Naive thymus-derived CD4-positive, alpha-beta T cell (primary cell): ENCODE measurements at regions not wholly inside any gene's neighbourhood (a gene's known extent, or its start where the extent isn't known, plus 50 kb on each side); places are given as distances from the start of the nearest gene placed in this dataset.

Experiments
- ATAC-seq: fragments of 150-1000 bp; cut with Tn5 transposase; 2 replicates; pipeline ENCODE4 v1.10.0; 2021; ENCODE audit warnings: mild to moderate bottlenecking, moderate library complexity
- CTCF ChIA-PET: fragments of 350-600 bp; sonication (Branson Sonifier 250); formaldehyde crosslinking; loops from one replicate; lab custom pipeline; 2021; ENCODE audit warnings: antibody characterized with exemption; lab: Charles Lee
- POLR2A ChIA-PET: fragments of 350-600 bp; sonication (Branson Sonifier 250); formaldehyde crosslinking; loops from one replicate; lab custom pipeline; 2021; ENCODE audit warnings: antibody characterized with exemption, inconsistent platforms; lab: Charles Lee
- DNase-seq, 9 donors: peaks; one replicate each; pipeline versions ENCODE4 v3.0.0 to v3.0.0-alpha.2; 2020 to 2022; ENCODE audit warnings: mixed read lengths in 1 of 9
- H3K27ac ChIP-seq: one replicate; pipeline ENCODE4 v1.7.0; 2013; ENCODE audit warnings: mild to moderate bottlenecking, low read depth, low read length, moderate library complexity
- H3K27me3 ChIP-seq, 2 donors: one replicate each; pipeline ENCODE4 v1.7.0; 2013; ENCODE audit warnings: low read length in 2 of 2, mild to moderate bottlenecking in 2 of 2, moderate library complexity in 2 of 2; ENCODE audit not compliant: control insufficient read depth in 2 of 2, insufficient read depth in 2 of 2
- H3K36me3 ChIP-seq, 3 experiments: 1 replicate in 2 of 3; 2 replicates in 1 of 3; pipeline ENCODE4 v1.7.0; 2013; ENCODE audit warnings: low read length in 3 of 3, mild to moderate bottlenecking in 3 of 3, moderate library complexity in 1 of 3; ENCODE audit not compliant: insufficient read depth in 3 of 3, control insufficient read depth in 2 of 3
- H3K4me1 ChIP-seq, 2 donors: one replicate each; pipeline ENCODE4 v1.7.0; 2013; ENCODE audit warnings: low read length in 2 of 2, mild to moderate bottlenecking in 2 of 2, moderate library complexity in 1 of 2; ENCODE audit not compliant: control insufficient read depth in 2 of 2, insufficient read depth in 2 of 2
- H3K4me3 ChIP-seq: 2 replicates; pipeline ENCODE4 v1.7.0; 2013; ENCODE audit warnings: mild to moderate bottlenecking, low read length
- H3K9me3 ChIP-seq, 3 experiments: 1 replicate in 2 of 3; 2 replicates in 1 of 3; pipeline ENCODE4 v1.7.0; 2013; ENCODE audit warnings: low read length in 3 of 3; ENCODE audit not compliant: control insufficient read depth in 2 of 3
- H3K27ac Mint-ChIP-seq, 9 donors: one replicate each; pipeline ENCODE4 v1.8.0; 2020 to 2022; ENCODE audit warnings: mixed read lengths in 9 of 9, mild to moderate bottlenecking in 8 of 9, moderate library complexity in 5 of 9, inconsistent platforms in 2 of 9
- H3K27me3 Mint-ChIP-seq, 5 donors: one replicate each; pipeline ENCODE4 v1.8.0; 2021 to 2022; ENCODE audit warnings: mixed read lengths in 5 of 5, mild to moderate bottlenecking in 1 of 5
- H3K36me3 Mint-ChIP-seq, 5 donors: one replicate each; pipeline ENCODE4 v1.8.0; 2020 to 2022; ENCODE audit warnings: mixed read lengths in 5 of 5, mild to moderate bottlenecking in 3 of 5, inconsistent platforms in 1 of 5
- H3K4me1 Mint-ChIP-seq, 7 donors: one replicate each; pipeline ENCODE4 v1.8.0; 2020 to 2022; ENCODE audit warnings: mixed read lengths in 7 of 7, mild to moderate bottlenecking in 3 of 7, inconsistent platforms in 1 of 7
- H3K4me3 Mint-ChIP-seq, 10 donors: one replicate each; pipeline ENCODE4 v1.8.0; 2020 to 2022; ENCODE audit warnings: mild to moderate bottlenecking in 10 of 10, mixed read lengths in 10 of 10, moderate library complexity in 6 of 10, inconsistent platforms in 2 of 10
- H3K9me3 Mint-ChIP-seq, 11 donors: one replicate each; pipeline ENCODE4 v1.8.0; 2020 to 2022; ENCODE audit warnings: mixed read lengths in 11 of 11, mild to moderate bottlenecking in 4 of 11, inconsistent platforms in 1 of 11, moderate library complexity in 1 of 11
- intact Hi-C, 2 donors: fragments of 100-400 bp; cut with micrococcal nuclease; formaldehyde crosslinking; loops; one replicate each; pipeline ENCODE4 v1.15.1; 2023

GRCh38 chr2:52077159-52077558 lies 1045.2 kb upstream of the NRXN1 start:
- Histone ChIP-seq H3K36me3 (no peaks in the 10 kb centered on the region), H3K27me3 (no peaks in the 10 kb centered on the region), H3K27ac (no peak overlapping the region), H3K9me3 (no peaks in the 10 kb centered on the region), H3K4me1 (no peaks in the 10 kb centered on the region), H3K4me3 (no peak overlapping the region)
- Mint-ChIP-seq H3K27me3 (no peaks in the 10 kb centered on the region), H3K27ac (no peak overlapping the region), H3K9me3 (peaks cover 0 to 17% (median 4%) of the 10 kb centered on the region in 11 donors), H3K4me1 (no peaks in the 10 kb centered on the region), H3K36me3 (no peaks in the 10 kb centered on the region), H3K4me3 (no peak overlapping the region)
- DNase-seq: no peak
- ATAC-seq: no peak
- ChIA-PET CTCF (no interaction called here), POLR2A (no interaction called here)
- intact Hi-C loops: no loop called here

GRCh38 chr2:52074130-52074719 lies 1042.3 kb upstream of the NRXN1 start:
- intact Hi-C loops: no loop called here

GRCh38 chr2:52072949-52073348 lies 1041.0 kb upstream of the NRXN1 start:
- Mint-ChIP-seq H3K27ac (no peak overlapping the region), H3K27me3 (no peaks in the 10 kb centered on the region), H3K4me3 (no peak overlapping the region), H3K36me3 (no peaks in the 10 kb centered on the region), H3K9me3 (peaks cover 0 to 17% (median 4%) of the 10 kb centered on the region in 11 donors), H3K4me1 (no peaks in the 10 kb centered on the region)
- ChIA-PET CTCF (no interaction called here), POLR2A (no interaction called here)
- Histone ChIP-seq H3K9me3 (no peaks in the 10 kb centered on the region), H3K36me3 (no peaks in the 10 kb centered on the region), H3K4me3 (no peak overlapping the region), H3K27me3 (no peaks in the 10 kb centered on the region), H3K4me1 (no peaks in the 10 kb centered on the region), H3K27ac (no peak overlapping the region)
- ATAC-seq (no peak), DNase-seq (no peak)
- intact Hi-C loops: no loop called here

More at GRCh38 chr2:52074130-52074719, 1042.3 kb upstream of the NRXN1 start:
- ATAC-seq (no peak), DNase-seq (no peak)
- H3K9me3 Mint-ChIP-seq: peaks cover 0 to 17% (median 4%) of the 10 kb centered on the region in 11 donors
- ChIA-PET POLR2A (no interaction called here), CTCF (no interaction called here)
- H3K4me3 Mint-ChIP-seq: no peak overlapping the region
- Histone ChIP-seq H3K36me3 (no peaks in the 10 kb centered on the region), H3K4me3 (no peak overlapping the region), H3K9me3 (no peaks in the 10 kb centered on the region), H3K27ac (no peak overlapping the region), H3K4me1 (no peaks in the 10 kb centered on the region), H3K27me3 (no peaks in the 10 kb centered on the region)
- H3K27me3 Mint-ChIP-seq: no peaks in the 10 kb centered on the region
- H3K36me3 Mint-ChIP-seq: no peaks in the 10 kb centered on the region
- H3K27ac Mint-ChIP-seq: no peak overlapping the region
- no peaks in the 10 kb centered on the region for H3K4me1 Mint-ChIP-seq

GRCh38 chr2:52070665-52071064 lies 1038.7 kb upstream of the NRXN1 start:
- Mint-ChIP-seq H3K9me3 (peaks cover 0 to 12% (median 4%) of the 10 kb centered on the region in 11 donors), H3K4me1 (no peaks in the 10 kb centered on the region), H3K4me3 (no peak overlapping the region), H3K27ac (no peak overlapping the region), H3K27me3 (no peaks in the 10 kb centered on the region), H3K36me3 (no peaks in the 10 kb centered on the region)
- no peaks in the 10 kb centered on the region for H3K4me1 ChIP-seq
- no peaks in the 10 kb centered on the region for H3K27me3 ChIP-seq
- no peaks in the 10 kb centered on the region for H3K9me3 ChIP-seq
- intact Hi-C loops: no loop called here
- DNase-seq (no peak), ATAC-seq (no peak)
- no peaks in the 10 kb centered on the region for H3K36me3 ChIP-seq
- ChIA-PET POLR2A (no interaction called here), CTCF (no interaction called here)
- no peak overlapping the region for H3K4me3 ChIP-seq
- no peak overlapping the region for H3K27ac ChIP-seq

- H3K36me3 ChIP-seq: no peaks in the 10 kb centered on the region
- intact Hi-C loops: no loop called here
- POLR2A ChIA-PET: no interaction called here
- Mint-ChIP-seq H3K4me1 (no peaks in the 10 kb centered on the region), H3K27me3 (no peaks in the 10 kb centered on the region), H3K9me3 (peaks cover 0 to 19% (median 9%) of the 10 kb centered on the region in 11 donors), H3K36me3 (no peaks in the 10 kb centered on the region), H3K27ac (no peak overlapping the region), H3K4me3 (no peak overlapping the region)
- no peak overlapping the region for H3K27ac ChIP-seq
- ATAC-seq: no peak
- CTCF ChIA-PET: no interaction called here
- DNase-seq: no peak
- no peaks in the 10 kb centered on the region for H3K4me1 ChIP-seq
- no peak overlapping the region for H3K4me3 ChIP-seq
- no peaks in the 10 kb centered on the region for H3K9me3 ChIP-seq
- H3K27me3 ChIP-seq: no peaks in the 10 kb centered on the region
These were observed 1032.3 kb upstream of the NRXN1 start for GRCh38 chr2:52064234-52064633.

GRCh38 chr2:52054824-52055223 lies 1022.9 kb upstream of the NRXN1 start:
- ATAC-seq: no peak

GRCh38 chr2:52036853-52037252 lies 1004.9 kb upstream of the NRXN1 start:
- Histone ChIP-seq H3K4me3 (no peak overlapping the region), H3K4me1 (no peaks in the 10 kb centered on the region), H3K36me3 (no peaks in the 10 kb centered on the region), H3K9me3 (no peaks in the 10 kb centered on the region), H3K27ac (no peak overlapping the region), H3K27me3 (no peaks in the 10 kb centered on the region)
- Mint-ChIP-seq H3K4me3 (no peak overlapping the region), H3K27me3 (no peaks in the 10 kb centered on the region), H3K27ac (no peak overlapping the region), H3K9me3 (peaks cover 0 to 11% (median 5%) of the 10 kb centered on the region in 11 donors), H3K4me1 (peaks cover 0 to 1% (median 0%) of the 10 kb centered on the region in 7 donors), H3K36me3 (no peaks in the 10 kb centered on the region)
- DNase-seq: no peak
- intact Hi-C loops: no loop called here
- POLR2A ChIA-PET: no interaction called here
- ATAC-seq: no peak
- CTCF ChIA-PET: no interaction called here

More at GRCh38 chr2:52054824-52055223, 1022.9 kb upstream of the NRXN1 start:
- ChIA-PET POLR2A (no interaction called here), CTCF (no interaction called here)
- Histone ChIP-seq H3K9me3 (peaks cover 0 to 5% (median 0%) of the 10 kb centered on the region in 3 experiments), H3K27ac (no peak overlapping the region), H3K4me3 (no peak overlapping the region), H3K36me3 (no peaks in the 10 kb centered on the region), H3K27me3 (no peaks in the 10 kb centered on the region), H3K4me1 (no peaks in the 10 kb centered on the region)
- Mint-ChIP-seq H3K4me3 (no peak overlapping the region), H3K27me3 (no peaks in the 10 kb centered on the region), H3K9me3 (peaks cover 5 to 38% (median 16%) of the 10 kb centered on the region in 11 donors), H3K27ac (no peak overlapping the region), H3K36me3 (peaks cover 0 to 4% (median 0%) of the 10 kb centered on the region in 5 donors), H3K4me1 (no peaks in the 10 kb centered on the region)
- intact Hi-C loops: no loop called here
- DNase-seq: no peak
